Stomach (tissue), 8 donors: ENCODE measurements at regions not wholly inside any gene's neighbourhood (a gene's known extent, or its start where the extent isn't known, plus 50 kb on each side); places are given as distances from the start of the nearest gene placed in this dataset.

Source experiments
- DNase-seq, 2 donors: peaks; one replicate each; pipeline versions ENCODE4 v3.0.0 to v3.0.0-alpha.2; 2013 to 2019
- H3K27ac ChIP-seq, 5 donors: fragments of 200-600 bp in 4 of 5; sonication (generic) in 4 of 5; one replicate each; pipeline ENCODE4 v1.5.1; 2013 to 2019; ENCODE audit warnings: mild to moderate bottlenecking in 1 of 5, moderate library complexity in 1 of 5
- H3K27me3 ChIP-seq, 3 donors: fragments of 200-600 bp; sonication (generic); one replicate each; pipeline ENCODE4 v1.5.1; 2017 to 2019; ENCODE audit warnings: mixed run types in 1 of 3
- H3K36me3 ChIP-seq, 4 donors: fragments of 200-600 bp; sonication (generic); 1 replicate in 3 of 4; 2 replicates in 1 of 4; pipeline ENCODE4 v1.5.1; 2016 to 2019
- H3K4me1 ChIP-seq, 4 donors: fragments of 200-600 bp; sonication (generic); one replicate each; pipeline ENCODE4 v1.5.1; 2016 to 2019
- H3K4me3 ChIP-seq, 4 donors: fragments of 200-600 bp; sonication (generic) in 3 of 4; one replicate each; pipeline ENCODE4 v1.5.1; 2016 to 2019; ENCODE audit warnings: mild to moderate bottlenecking in 1 of 4
- H3K9me3 ChIP-seq, 4 donors: fragments of 200-600 bp; sonication (generic); one replicate each; pipeline ENCODE4 v1.5.1; 2016 to 2019
- CTCF ChIP-seq, 7 experiments: fragments of 450-650 bp in 4 of 7; fragments of 200-600 bp in 3 of 7; sonication (generic) in 3 of 7; IDR thresholded peaks; one replicate each; pipeline ENCODE4 v1.5.1; 2016 to 2019; ENCODE audit warnings: antibody characterized with exemption in 7 of 7, control low read depth in 2 of 7, mild to moderate bottlenecking in 1 of 7
- EP300 ChIP-seq: sonication (generic); formaldehyde crosslinking; IDR thresholded peaks from one replicate; pipeline ENCODE4 v1.6.1; 2017; ENCODE audit warnings: antibody characterized with exemption
- POLR2A ChIP-seq, 4 donors: fragments of 450-650 bp; IDR thresholded peaks; one replicate each; pipeline ENCODE4 v1.6.1; 2016; ENCODE audit warnings: antibody characterized with exemption in 4 of 4, control low read depth in 2 of 4, mild to moderate bottlenecking in 1 of 4, moderate library complexity in 1 of 4
- POLR2AphosphoS5 ChIP-seq, 3 donors: sonication (generic); formaldehyde crosslinking; IDR thresholded peaks; one replicate each; pipeline ENCODE4 v1.6.1; 2016; ENCODE audit warnings: antibody characterized with exemption in 3 of 3
- WGBS, 5 donors: extraction: QIAGEN DNeasy Blood & Tissue Kit in 3 of 5; methylation state at CpG; one replicate each; pipeline versions ENCODE4 v1.1.5 to v1.1.7; 2013 to 2018; 5-methylcytosine and 5-hydroxymethylcytosine counted together
- intact Hi-C: fragments of 100-400 bp; cut with DNase I; formaldehyde crosslinking; loops from one replicate; pipeline ENCODE4 v1.15.1; 2023; ENCODE audit warnings: low total_unique reads
- donor health status: healthy with polysubstance abuse.
- donor health status: Bipolar disorder and iron deficiency.
- donor health status: healthy.

GRCh38 chr10:79007421-79008319 lies 61.1 kb upstream of the ZMIZ1 start:
- intact Hi-C loops = no loop called here
- H3K9me3 ChIP-seq = no peaks in the 10 kb centered on the region
- no peaks in the 10 kb centered on the region for H3K36me3 ChIP-seq
- no peak for DNase-seq
- H3K4me1 ChIP-seq = peaks cover 0 to 9% (median 4%) of the 10 kb centered on the region in 4 donors
- WGBS, 5 donors = 74 to 85% (median 80%) methylated on average over 5 of the region's 5 CpGs
- no peak for TF ChIP-seq POLR2A (IDR thresholded peaks at IDR 0.05)
- TF ChIP-seq POLR2AphosphoS5 (IDR thresholded peaks at IDR 0.05) = peak in 1 of 3 donors; percentile 25
- H3K27me3 ChIP-seq = no peaks in the 10 kb centered on the region
- no peak overlapping the region for H3K4me3 ChIP-seq
- peak overlapping the region in 1 of 5 donors; percentile 1 for H3K27ac ChIP-seq

- TF ChIP-seq POLR2AphosphoS5 (IDR thresholded peaks at IDR 0.05) = no peak
- TF ChIP-seq CTCF (IDR thresholded peaks at IDR 0.05) = no peak
- TF ChIP-seq POLR2A (IDR thresholded peaks at IDR 0.05) = no peak
- no peak for TF ChIP-seq EP300
- DNase-seq = no peak
- Histone ChIP-seq H3K36me3 (no peaks in the 10 kb centered on the region), H3K9me3 (no peaks in the 10 kb centered on the region), H3K4me3 (no peak overlapping the region), H3K4me1 (no peaks in the 10 kb centered on the region), H3K27ac (no peak overlapping the region), H3K27me3 (no peaks in the 10 kb centered on the region)
- WGBS, 5 donors = 89 to 96% (median 90%) methylated on average over 5 of the region's 5 CpGs
- intact Hi-C loops = no loop called here
These were observed 59.6 kb upstream of the ZMIZ1 start for GRCh38 chr10:79009145-79009544.

- Histone ChIP-seq H3K27me3 (no peaks in the 10 kb centered on the region), H3K27ac (no peak overlapping the region), H3K36me3 (no peaks in the 10 kb centered on the region), H3K4me3 (no peak overlapping the region), H3K4me1 (no peaks in the 10 kb centered on the region), H3K9me3 (peaks cover 0 to 2% (median 0%) of the 10 kb centered on the region in 4 donors)
- 75 to 86% (median 80%) methylated on average over 4 of the region's 4 CpGs for WGBS, 5 donors
- DNase-seq = no peak
- intact Hi-C loops = no loop called here
- no peak for TF ChIP-seq POLR2AphosphoS5 (IDR thresholded peaks at IDR 0.05)
These were observed 56.2 kb upstream of the ZMIZ1 start for GRCh38 chr10:79012567-79012966.

DNA sequence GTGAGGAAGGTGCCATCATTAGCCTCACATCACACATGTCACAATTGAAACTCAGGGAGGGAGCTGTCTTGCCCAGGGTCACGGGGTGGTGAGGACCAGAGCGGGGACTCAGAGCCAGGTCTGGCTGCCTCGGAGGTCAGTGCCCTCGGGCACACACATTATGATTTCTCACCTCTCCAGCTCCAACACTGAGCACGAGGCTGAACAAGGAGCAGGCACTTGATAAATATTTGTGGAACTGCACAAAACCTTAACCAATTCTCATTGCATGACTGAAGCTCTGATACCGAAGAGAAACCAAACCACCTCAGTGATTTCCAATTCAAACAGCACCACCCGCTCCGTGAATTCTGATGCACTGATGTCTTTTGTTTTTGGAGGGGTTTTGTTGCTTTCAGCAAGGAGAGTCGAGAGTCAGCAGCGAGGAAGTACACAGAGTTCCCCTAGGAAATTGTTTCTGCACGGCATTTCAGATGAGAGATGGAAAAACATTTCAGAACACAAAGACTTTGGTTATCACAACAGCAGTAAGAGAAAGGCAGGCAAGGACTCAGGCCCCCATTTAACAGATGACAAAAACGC lies 55.3 kb upstream of the ZMIZ1 start:
- peaks cover 0 to 8% (median 2%) of the 10 kb centered on the region in 4 donors for H3K9me3 ChIP-seq
- no peaks in the 10 kb centered on the region for H3K27me3 ChIP-seq
- TF ChIP-seq EP300 (no peak), CTCF (IDR thresholded peaks at IDR 0.05) (no peak), POLR2AphosphoS5 (IDR thresholded peaks at IDR 0.05) (no peak), POLR2A (IDR thresholded peaks at IDR 0.05) (no peak)
- H3K36me3 ChIP-seq = no peaks in the 10 kb centered on the region
- WGBS, 5 donors = 45 to 77% (median 65%) methylated on average over 12 of the region's 12 CpGs
- no peak overlapping the region for H3K27ac ChIP-seq
- H3K4me3 ChIP-seq = no peak overlapping the region
- no peak for DNase-seq
- intact Hi-C loops = no loop called here
- H3K4me1 ChIP-seq = no peaks in the 10 kb centered on the region

DNA sequence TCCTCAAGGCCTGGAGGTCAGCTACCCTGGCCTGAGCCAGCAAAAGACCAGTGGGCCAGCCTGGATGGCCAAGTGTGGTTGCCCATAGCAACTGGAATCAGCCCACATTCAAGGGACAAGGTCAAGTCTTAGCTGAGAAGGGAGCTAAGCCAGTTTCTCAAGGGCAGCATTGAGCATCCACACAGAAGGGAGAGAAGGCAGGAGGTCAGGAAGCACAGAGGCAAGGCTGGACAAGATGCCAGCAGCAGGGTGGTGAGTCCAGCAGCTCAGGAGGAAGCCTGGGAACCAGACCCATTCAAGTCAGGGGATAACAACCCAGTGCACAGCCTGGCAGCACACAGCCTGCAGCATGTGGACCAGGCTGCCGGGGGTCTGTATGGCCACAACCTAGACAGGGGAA lies 54.0 kb upstream of the ZMIZ1 start:
- Histone ChIP-seq H3K27me3 (no peaks in the 10 kb centered on the region), H3K4me3 (no peak overlapping the region), H3K9me3 (peaks cover 0 to 8% (median 2%) of the 10 kb centered on the region in 4 donors), H3K27ac (no peak overlapping the region), H3K36me3 (no peaks in the 10 kb centered on the region), H3K4me1 (no peaks in the 10 kb centered on the region)
- intact Hi-C loops = no loop called here
- DNase-seq = no peak
- TF ChIP-seq POLR2AphosphoS5 (IDR thresholded peaks at IDR 0.05) (no peak), POLR2A (IDR thresholded peaks at IDR 0.05) (no peak), CTCF (IDR thresholded peaks at IDR 0.05) (no peak), EP300 (no peak)
- 94 to 100% (median 100%) methylated on average over 1 of the region's 1 CpG; no CpG with 5 or more reads in 1 of the 5 donors for WGBS, 5 donors
